ENCODE measurements at regions not wholly inside any gene's neighbourhood (a gene's known extent, or its start where the extent isn't known, plus 50 kb on each side); places are given as distances from the start of the nearest gene placed in this dataset.
A peak's percentile ranks its signal among the peaks of the same experiment; 100 is the strongest.
"Not testable (repeated sequence)": the region's sequence is repeated elsewhere in the genome, so short reads cannot be mapped to it uniquely, and the experiment has no call there.

DNA sequence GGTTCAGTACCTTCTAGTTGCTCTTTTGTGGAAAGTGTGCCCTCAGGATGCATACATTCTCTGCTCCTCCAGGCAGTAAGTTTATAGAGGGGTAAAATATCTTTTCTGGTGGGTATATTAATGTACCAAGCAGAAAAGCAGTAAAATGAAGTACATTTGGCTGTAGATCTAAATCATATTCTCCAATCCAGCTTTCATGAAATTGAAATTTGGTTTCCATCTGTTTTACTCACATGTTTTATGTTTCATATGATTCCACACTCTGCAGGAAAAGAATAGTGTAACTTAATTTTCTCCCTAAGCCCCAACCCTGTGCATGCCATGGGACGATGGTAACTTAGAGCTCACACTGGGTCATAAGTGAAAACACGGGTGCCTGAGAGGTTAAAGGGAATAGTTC is 172.3 kb downstream of the AKAIN1 start:
- H3K4me3 ChIP-seq (ENCODE audit: low read depth, low read length), result no peak overlapping the region

GRCh38 chr18:5021558-5021957 is 175.5 kb downstream of the AKAIN1 start:
- H3K4me3 ChIP-seq (ENCODE audit: low read depth, low read length), result no peak overlapping the region

DNA sequence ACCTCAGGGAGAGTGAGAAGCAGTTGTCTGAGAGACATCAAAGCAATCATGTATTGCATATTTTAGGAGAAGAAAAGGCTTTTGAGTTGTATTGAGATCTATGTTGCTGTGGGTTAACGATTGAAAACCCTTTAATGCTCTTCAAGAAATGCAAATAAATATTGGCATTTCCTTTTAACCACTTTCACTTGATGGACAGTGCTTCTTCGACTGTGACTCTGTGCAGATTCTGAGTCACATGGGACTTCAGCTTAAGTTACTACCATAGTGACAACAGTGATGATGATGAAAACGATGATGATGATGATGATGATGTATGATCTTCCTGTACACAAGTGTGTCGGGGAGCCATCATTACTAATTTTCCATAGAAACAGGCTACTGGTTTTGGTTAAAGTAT is 181.8 kb downstream of the AKAIN1 start:
- no peak overlapping the region for H3K4me3 ChIP-seq (ENCODE audit: low read depth, low read length)

- H3K4me3 ChIP-seq (ENCODE audit: low read depth, low read length), result peak overlapping the region; percentile 39
Observed at GRCh38 chr18:5004031-5004820, 192.8 kb downstream of the AKAIN1 start.

DNA sequence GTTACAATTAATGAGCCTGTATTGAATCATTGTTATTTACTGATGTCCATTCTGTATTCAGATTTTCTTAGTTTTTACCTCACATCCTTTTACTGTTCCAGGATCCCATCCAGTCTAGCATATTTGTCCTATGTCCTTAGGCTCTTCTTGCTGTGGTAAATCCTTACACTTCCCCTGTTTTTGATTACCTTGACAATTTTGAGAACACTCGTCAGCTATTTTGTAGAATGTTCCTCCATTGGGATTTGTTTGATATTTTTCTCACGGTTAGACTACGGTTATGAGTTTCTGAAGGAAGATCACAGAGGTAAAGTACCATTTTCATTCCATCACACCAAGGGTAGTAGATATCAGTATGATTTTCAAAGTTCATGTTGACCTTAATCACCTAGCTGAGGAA is 202.3 kb downstream of the AKAIN1 start:
- no peak overlapping the region for H3K4me3 ChIP-seq (ENCODE audit: low read depth, low read length)

DNA sequence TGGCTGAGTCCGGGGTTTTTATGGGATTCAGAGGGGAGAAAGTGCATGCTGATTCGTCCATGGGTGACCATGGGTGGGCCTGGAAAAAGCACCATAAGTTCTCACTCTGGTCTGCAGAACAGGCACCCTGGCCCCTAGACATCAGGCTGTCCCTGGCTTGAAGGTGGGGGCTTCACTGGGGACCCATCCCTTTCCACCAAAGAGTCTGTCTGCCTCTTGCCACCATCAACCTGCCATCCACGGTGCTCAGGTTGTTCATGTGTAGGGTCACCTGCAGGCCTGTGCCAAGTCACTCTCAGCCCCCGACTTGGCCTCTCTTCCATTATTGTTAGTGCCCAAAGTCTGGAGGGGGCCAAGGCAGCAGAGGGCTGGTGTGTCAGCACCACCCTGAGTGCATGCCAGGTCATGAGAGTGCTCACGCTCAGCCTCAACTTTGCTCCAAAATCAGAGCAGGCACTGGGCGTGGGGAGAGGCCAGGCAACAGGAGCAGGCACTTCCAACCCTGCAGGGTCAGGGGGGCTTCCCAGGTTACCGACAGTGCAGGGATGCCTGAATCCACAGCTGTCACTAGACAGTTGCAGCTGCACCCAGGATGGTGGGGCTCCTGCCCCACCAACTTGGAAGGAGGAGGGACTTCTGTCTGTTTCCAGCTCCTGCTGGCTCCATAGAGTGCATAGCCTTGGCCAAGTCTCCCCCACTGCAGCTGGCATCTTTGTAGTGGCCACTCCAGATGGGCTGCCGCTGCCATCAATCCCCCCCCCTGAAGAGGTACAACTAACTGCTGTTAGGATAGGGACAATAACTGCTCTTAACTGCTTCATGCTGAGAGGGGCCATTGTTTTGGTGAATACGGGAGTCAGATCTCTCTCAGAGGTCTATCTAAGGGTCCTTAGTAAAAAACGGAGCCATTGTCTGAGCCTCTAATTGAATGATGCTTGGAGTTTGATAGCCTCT is 209.3 kb downstream of the AKAIN1 start:
- H3K4me3 ChIP-seq (ENCODE audit: low read depth, low read length), result no peak overlapping the region

GRCh38 chr18:4986677-4987076 is 210.4 kb downstream of the AKAIN1 start:
- no peak overlapping the region for H3K4me3 ChIP-seq (ENCODE audit: low read depth, low read length)

DNA sequence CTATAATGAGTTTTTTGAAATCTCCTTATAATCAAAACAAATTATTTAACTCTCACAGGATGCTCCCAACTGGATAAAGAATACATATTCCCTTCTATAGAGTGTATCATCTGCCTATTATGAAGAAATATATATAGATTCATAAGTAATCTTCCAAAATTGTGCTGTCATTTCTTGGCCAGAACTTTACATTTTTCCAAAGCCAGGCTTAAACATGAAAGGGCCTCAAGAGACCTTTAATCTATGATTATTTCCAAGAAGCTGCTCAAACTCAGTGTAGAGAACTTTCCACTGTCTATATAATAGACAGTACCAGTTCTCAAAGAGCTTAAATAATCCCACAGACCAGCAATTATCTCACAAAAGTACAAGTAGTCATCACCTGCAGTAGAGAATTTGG is 211.0 kb downstream of the AKAIN1 start:
- H3K4me3 ChIP-seq (ENCODE audit: low read depth, low read length), result no peak overlapping the region

GRCh38 chr18:4961121-4961909 is 235.7 kb downstream of the AKAIN1 start:
- H3K4me3 ChIP-seq (ENCODE audit: low read depth, low read length), result no peak overlapping the region

DNA sequence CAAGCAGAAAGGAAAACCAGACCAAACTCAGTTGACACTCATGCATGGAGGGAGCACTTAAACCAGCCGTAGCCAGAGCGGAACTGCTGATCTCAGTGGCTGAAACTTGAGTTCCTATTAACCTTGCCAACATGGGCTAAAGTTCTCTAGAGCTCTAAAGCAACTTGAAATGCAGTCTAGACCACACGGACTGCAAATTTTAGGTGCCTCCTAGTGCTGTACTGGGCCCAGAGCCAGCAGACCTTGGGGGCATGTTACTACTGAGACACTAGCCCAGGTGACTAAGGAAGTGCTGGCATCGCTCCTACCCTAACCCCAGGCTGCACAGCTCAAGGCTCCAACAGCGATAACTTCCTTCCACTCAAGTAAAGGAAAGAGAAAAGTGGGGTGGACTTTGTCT is 236.5 kb downstream of the AKAIN1 start:
- H3K4me3 ChIP-seq (ENCODE audit: low read depth, low read length), result no peak overlapping the region

DNA sequence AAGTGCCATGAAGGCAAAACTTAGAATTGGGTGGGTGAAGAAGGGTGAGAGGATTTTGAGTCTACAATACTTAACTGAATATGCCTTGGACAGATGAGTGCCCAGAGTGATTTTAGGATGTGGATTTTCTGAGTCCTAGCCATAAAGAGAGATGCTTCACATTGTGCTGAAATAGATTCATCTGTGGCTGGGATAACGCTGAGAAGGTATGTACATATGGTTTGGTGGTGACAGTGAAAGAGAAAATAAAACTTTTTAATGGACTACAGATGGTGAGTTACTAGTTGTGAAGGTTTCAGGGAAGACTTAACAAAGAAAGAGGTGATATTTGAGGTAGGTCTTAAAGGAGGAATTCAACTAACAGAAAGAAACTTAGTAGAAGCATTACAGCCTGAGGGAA is 265.8 kb downstream of the AKAIN1 start:
- no peak overlapping the region for H3K4me3 ChIP-seq (ENCODE audit: low read depth, low read length)

- no peak overlapping the region for H3K4me3 ChIP-seq (ENCODE audit: low read depth, low read length)
Observed at GRCh38 chr18:4921548-4921947, 275.5 kb downstream of the AKAIN1 start.

DNA sequence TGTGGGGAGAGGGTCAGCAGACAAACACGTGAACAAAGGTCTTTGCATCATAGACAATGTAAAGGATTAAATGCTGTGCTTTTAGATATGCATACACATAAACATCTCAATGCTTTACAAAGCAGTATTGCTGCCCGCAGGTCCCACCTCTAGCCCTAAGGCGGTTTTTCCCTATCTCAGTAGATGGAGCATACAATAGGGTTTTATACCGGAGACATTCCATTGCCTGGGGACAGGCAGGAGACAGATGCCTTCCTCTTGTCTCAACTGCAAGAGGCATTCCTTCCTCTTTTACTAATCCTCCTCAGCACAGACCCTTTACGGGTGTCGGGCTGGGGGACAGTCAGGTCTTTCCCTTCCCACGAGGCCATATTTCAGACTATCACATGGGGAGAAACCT is 279.5 kb downstream of the AKAIN1 start:
- not testable (repeated sequence) for H3K4me3 ChIP-seq (ENCODE audit: low read depth, low read length)

DNA sequence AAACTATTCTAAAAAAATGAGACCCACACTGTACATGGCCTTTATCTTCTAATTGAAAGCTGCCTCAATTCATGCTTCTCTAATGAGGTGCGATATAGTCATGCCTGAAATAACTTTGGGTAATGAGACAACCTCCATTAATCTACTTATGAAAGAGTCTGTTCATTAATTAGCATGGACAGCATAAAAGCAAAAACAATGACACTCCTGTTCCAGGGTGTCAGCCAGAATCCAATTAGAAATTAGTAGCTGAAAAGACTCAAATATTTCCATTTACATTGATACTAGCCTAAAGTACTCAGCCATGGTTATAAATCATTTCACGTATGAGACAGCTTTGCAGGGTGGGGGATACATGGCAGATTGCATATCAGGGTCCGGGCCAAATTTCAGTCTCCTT is 288.7 kb downstream of the AKAIN1 start:
- no peak overlapping the region for H3K4me3 ChIP-seq (ENCODE audit: low read depth, low read length)

DNA sequence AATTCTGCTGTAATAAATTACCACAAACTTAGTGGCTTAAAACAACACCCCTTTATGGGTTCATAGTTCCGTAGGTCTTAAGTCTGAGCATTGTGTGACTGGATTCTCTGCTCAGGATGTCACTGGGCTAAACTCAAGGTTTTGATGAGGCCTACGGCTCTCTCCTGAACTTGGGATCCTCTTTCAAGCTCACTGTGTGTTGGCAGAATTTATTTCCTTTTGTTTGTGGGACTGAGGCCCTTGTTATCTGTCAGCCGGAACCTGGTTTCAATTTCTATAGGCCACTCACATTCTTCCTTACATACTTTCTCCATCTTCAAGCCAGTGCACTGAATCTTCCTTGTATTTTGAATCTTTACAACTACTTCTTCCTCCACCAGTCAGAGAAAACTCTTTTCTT is 290.2 kb downstream of the AKAIN1 start:
- H3K4me3 ChIP-seq (ENCODE audit: low read depth, low read length), result no peak overlapping the region

DNA sequence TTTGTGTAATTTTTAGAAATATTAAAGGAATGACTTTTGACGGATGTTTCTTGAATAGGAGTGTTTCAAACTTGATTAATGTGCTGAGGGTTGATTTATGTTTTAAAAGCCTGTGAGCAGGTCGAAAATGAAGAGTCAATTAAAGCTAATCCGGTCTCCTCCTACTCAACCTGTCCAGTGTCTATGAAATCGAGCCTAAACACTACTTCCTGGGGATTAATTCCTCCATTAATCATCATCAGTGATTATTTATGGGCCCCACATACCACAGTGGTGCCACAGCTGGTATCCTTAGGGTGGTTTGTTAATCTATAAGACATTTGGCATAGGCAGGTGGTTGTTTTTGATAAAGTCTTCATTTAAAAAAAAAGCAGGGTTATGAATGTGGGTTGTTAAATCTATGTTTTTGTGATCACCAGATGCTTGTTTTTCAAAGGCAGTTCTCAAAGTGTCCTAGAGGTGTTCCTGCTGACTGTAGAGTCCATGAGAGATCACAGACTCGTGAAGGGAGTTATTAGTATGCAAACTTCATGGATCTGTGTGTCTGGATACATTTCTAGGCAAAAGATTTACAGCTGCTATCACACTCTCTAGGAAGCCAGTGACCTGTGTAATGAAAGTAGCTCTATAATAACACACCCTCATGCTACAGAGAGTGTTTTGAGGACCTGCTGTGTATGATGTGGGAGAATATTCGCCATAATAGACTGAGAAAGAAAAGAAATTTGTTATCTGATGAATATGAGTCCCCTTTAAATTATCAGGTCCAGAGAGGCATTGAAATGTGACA is 308.6 kb downstream of the AKAIN1 start:
- no peak overlapping the region for H3K4me3 ChIP-seq (ENCODE audit: low read depth, low read length)

DNA sequence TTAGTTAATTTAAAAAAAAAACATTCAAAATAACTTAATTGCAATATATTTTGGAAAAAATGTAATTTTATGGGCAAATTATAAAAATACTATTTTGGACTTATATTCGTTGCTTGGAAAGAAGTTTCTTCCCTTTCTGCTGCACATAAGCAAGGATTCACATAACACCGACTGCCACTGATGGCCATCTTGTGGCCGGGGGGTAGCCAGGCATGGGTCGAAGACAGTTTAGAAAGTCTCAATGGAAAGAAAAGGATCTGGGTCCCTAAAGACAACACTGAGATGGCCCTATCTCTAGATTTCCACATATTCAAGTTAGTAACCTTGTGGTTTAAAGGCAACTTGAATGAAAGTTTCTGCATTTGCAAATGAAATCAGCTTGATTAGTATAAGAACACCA is 318.6 kb downstream of the AKAIN1 start:
- H3K4me3 ChIP-seq (ENCODE audit: low read depth, low read length), result no peak overlapping the region

DNA sequence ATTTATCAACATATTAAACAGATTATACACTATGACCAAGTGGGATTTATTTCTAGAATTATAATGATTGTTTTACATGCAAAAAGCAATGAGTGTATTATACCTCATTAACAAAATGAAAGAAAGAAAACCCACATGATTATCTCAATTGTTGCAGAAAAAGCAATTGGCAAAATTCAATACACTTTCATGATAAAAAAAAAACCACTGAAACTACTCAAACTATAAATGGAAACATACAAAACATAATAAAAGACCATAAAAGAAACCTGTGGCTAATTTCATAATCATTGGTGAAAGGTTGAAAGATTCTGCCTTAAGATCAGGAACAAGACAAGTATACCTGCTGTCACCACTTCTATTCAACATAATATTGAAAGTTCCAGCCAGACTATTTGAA is 325.9 kb downstream of the AKAIN1 start:
- H3K4me3 ChIP-seq (ENCODE audit: low read depth, low read length), result no peak overlapping the region

- H3K4me3 ChIP-seq (ENCODE audit: low read depth, low read length), result no peak overlapping the region
Observed at GRCh38 chr18:4870177-4870773, 326.8 kb downstream of the AKAIN1 start.

- H3K4me3 ChIP-seq (ENCODE audit: low read depth, low read length), result no peak overlapping the region
Observed at GRCh38 chr18:4869155-4869554, 327.9 kb downstream of the AKAIN1 start.
